HCT116 (cell line): ENCODE measurements at regions not wholly inside any gene's neighbourhood (a gene's known extent, or its start where the extent isn't known, plus 50 kb on each side); places are given as distances from the start of the nearest gene placed in this dataset.

ENCODE experiments used
- EZH2 ChIP-seq: fragments of 200-600 bp; sonication (generic); IDR thresholded peaks from 2 replicates; pipeline ENCODE4 v1.6.1; 2017; ENCODE audit warnings: antibody characterized with exemption, mixed run types
- POLR2AphosphoS5 ChIP-seq: IDR thresholded peaks from 2 replicates; pipeline ENCODE4 v1.6.1; 2011; ENCODE audit warnings: mild to moderate bottlenecking, low read depth, low read length, moderate library complexity
- RAD21 ChIP-seq: IDR thresholded peaks from 2 replicates; pipeline ENCODE4 v1.6.1; 2012; ENCODE audit warnings: low read depth, mild to moderate bottlenecking

- no peak for TF ChIP-seq RAD21
- TF ChIP-seq EZH2: no peak
- TF ChIP-seq POLR2AphosphoS5: no peak
Measured at GRCh38 chr2:201980946-201981345, 52.7 kb upstream of the FZD7 start.
